Keratinocyte (primary cell): ENCODE measurements at regions not wholly inside any gene's neighbourhood (a gene's known extent, or its start where the extent isn't known, plus 50 kb on each side); places are given as distances from the start of the nearest gene placed in this dataset.

Source experiments
- DNase-seq: peaks from one replicate; pipeline ENCODE4 v3.0.0-alpha.2; 2011; ENCODE audit warnings: low read depth, missing footprints, low spot score
- FAIRE-seq: peaks from 2 replicates; lab custom pipeline; 2011; peaks lifted over from hg19 to GRCh38; lab: Jason Lieb, UNC
- H2AFZ ChIP-seq: 2 replicates; pipeline ENCODE4 v1.6.0; 2012; ENCODE audit warnings: low read length, control low read depth, inconsistent platforms; ENCODE audit not compliant: control insufficient read depth
- H3K27ac ChIP-seq: 2 replicates; pipeline ENCODE4 v1.5.1; 2011; ENCODE audit warnings: low read length; ENCODE audit not compliant: control insufficient read depth, insufficient read depth
- H3K27me3 ChIP-seq: 3 replicates; pipeline ENCODE4 v1.6.0; 2011; ENCODE audit warnings: low read length; ENCODE audit not compliant: control insufficient read depth, insufficient read depth; ENCODE audit errors: extremely low read depth
- H3K36me3 ChIP-seq, 2 experiments: 2 replicates in 1 of 2; 3 replicates in 1 of 2; pipeline ENCODE4 v1.5.1; 2011; ENCODE audit warnings: low read length in 2 of 2, mild to moderate bottlenecking in 1 of 2; ENCODE audit not compliant: control insufficient read depth in 2 of 2, insufficient read depth in 2 of 2; ENCODE audit errors: extremely low read depth in 1 of 2
- H3K4me1 ChIP-seq: 3 replicates; pipeline ENCODE4 v1.5.1; 2011; ENCODE audit warnings: low read length; ENCODE audit not compliant: control insufficient read depth, insufficient read depth; ENCODE audit errors: extremely low read depth
- H3K4me2 ChIP-seq: 3 replicates; pipeline ENCODE4 v1.6.0; 2011; ENCODE audit warnings: low read depth, low read length; ENCODE audit not compliant: control insufficient read depth, insufficient read depth; ENCODE audit errors: extremely low read depth
- H3K4me3 ChIP-seq, 3 experiments: fragments of 200-600 bp in 1 of 3; sonication (generic) in 1 of 3; 2 replicates in 2 of 3; 3 replicates in 1 of 3; pipeline ENCODE4 v1.5.1; 2011 to 2016; ENCODE audit warnings: low read length in 3 of 3, mild to moderate bottlenecking in 3 of 3, control low read depth in 2 of 3, inconsistent platforms in 1 of 3, low read depth in 1 of 3, mixed read lengths in 1 of 3, mixed run types in 1 of 3, moderate library complexity in 1 of 3; ENCODE audit not compliant: control insufficient read depth in 2 of 3, insufficient read depth in 2 of 3; ENCODE audit errors: extremely low read depth in 1 of 3
- H3K79me2 ChIP-seq: 2 replicates; pipeline ENCODE4 v1.6.0; 2012; ENCODE audit warnings: low read length; ENCODE audit not compliant: control insufficient read depth, insufficient read depth
- H3K9ac ChIP-seq: 3 replicates; pipeline ENCODE4 v1.6.0; 2011; ENCODE audit warnings: low read length; ENCODE audit not compliant: control insufficient read depth, insufficient read depth; ENCODE audit errors: extremely low read depth
- H3K9me1 ChIP-seq: 3 replicates; pipeline ENCODE4 v1.6.0; 2011; ENCODE audit warnings: low read length; ENCODE audit not compliant: control insufficient read depth, insufficient read depth; ENCODE audit errors: extremely low read depth
- H3K9me3 ChIP-seq: 2 replicates; pipeline ENCODE4 v1.5.1; 2012; ENCODE audit warnings: low read depth, low read length; ENCODE audit not compliant: control insufficient read depth
- H4K20me1 ChIP-seq: 3 replicates; pipeline ENCODE4 v1.6.0; 2011; ENCODE audit warnings: low read length; ENCODE audit not compliant: control insufficient read depth, insufficient read depth; ENCODE audit errors: extremely low read depth
- EZH2 ChIP-seq: IDR thresholded peaks from one replicate; pipeline ENCODE4 v1.6.1; 2012; ENCODE audit warnings: inconsistent platforms, mild to moderate bottlenecking, low read length, moderate library complexity
- dilution Hi-C: fragments of 300-500 bp; cut with MboI; formaldehyde crosslinking; loops from one replicate; pipeline ENCODE4 v1.7.0; 2020; ENCODE audit warnings: low sequenced_read_pairs; ENCODE audit not compliant: extremely low pct_ligation_motif_present
- TF ChIP-seq, protein P1 (sequence below), 3 experiments: IDR thresholded peaks in 1 of 3; conservative IDR thresholded peaks in 1 of 3; optimal IDR thresholded peaks in 1 of 3; 2 replicates in 2 of 3; 3 replicates in 1 of 3; pipeline versions ENCODE3 to v1.5.1; 2011; ENCODE audit warnings: low read length in 3 of 3, mild to moderate bottlenecking in 3 of 3, moderate library complexity in 2 of 3, control low read depth in 1 of 3, inconsistent platforms in 1 of 3; ENCODE audit not compliant: insufficient read depth in 2 of 3; ENCODE audit errors: extremely low read depth in 1 of 3

DNA sequence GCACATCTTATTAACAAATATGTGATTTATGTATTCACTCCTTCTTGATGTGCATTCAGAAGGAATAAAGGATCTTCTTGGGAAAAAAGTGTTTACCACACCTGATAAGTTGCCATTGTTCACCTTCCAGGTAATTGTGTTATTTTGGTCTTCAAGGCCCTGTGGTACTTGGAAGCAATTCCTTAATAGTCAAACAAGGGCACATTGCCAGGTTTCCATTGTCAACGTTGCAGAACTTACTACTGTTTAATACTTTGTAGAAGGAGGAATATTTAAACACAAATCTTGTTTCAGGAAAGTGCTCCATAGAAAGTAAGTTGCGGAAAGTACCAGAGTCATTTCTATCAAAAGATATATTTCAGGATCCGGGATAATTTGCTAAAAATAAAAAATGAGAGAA lies 129.5 kb upstream of the SGK1 start:
- H3K9me1 ChIP-seq, result no peaks in the 10 kb centered on the region
- H3K9ac ChIP-seq, result peak overlapping the region; percentile 16
- H3K4me1 ChIP-seq, result peaks cover 28% of the 10 kb centered on the region
- H4K20me1 ChIP-seq, result no peaks in the 10 kb centered on the region
- H3K4me3 ChIP-seq, result no peak overlapping the region
- no peaks in the 10 kb centered on the region for H3K9me3 ChIP-seq
- H3K27ac ChIP-seq, result peak overlapping the region; percentile 59
- no peak overlapping the region for H2AFZ ChIP-seq
- no peak for DNase-seq
- H3K4me2 ChIP-seq, result no peak overlapping the region
- TF ChIP-seq, protein P1, sequence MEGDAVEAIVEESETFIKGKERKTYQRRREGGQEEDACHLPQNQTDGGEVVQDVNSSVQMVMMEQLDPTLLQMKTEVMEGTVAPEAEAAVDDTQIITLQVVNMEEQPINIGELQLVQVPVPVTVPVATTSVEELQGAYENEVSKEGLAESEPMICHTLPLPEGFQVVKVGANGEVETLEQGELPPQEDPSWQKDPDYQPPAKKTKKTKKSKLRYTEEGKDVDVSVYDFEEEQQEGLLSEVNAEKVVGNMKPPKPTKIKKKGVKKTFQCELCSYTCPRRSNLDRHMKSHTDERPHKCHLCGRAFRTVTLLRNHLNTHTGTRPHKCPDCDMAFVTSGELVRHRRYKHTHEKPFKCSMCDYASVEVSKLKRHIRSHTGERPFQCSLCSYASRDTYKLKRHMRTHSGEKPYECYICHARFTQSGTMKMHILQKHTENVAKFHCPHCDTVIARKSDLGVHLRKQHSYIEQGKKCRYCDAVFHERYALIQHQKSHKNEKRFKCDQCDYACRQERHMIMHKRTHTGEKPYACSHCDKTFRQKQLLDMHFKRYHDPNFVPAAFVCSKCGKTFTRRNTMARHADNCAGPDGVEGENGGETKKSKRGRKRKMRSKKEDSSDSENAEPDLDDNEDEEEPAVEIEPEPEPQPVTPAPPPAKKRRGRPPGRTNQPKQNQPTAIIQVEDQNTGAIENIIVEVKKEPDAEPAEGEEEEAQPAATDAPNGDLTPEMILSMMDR (optimal IDR thresholded peaks at IDR 0.05 in 1 of 3, IDR thresholded peaks at IDR 0.05 in 1 of 3, conservative IDR thresholded peaks at IDR 0.05 in 1 of 3; ENCODE audit: extremely low read depth in 1 of 3, insufficient read depth in 2 of 3, low read length in 3 of 3), result no peak
- TF ChIP-seq EZH2, result no peak
- no peaks in the 10 kb centered on the region for H3K36me3 ChIP-seq
- H3K79me2 ChIP-seq, result no peaks in the 10 kb centered on the region
- dilution Hi-C loops, result no loop called here
- peak; percentile 57 for FAIRE-seq
- H3K27me3 ChIP-seq, result no peaks in the 10 kb centered on the region

DNA sequence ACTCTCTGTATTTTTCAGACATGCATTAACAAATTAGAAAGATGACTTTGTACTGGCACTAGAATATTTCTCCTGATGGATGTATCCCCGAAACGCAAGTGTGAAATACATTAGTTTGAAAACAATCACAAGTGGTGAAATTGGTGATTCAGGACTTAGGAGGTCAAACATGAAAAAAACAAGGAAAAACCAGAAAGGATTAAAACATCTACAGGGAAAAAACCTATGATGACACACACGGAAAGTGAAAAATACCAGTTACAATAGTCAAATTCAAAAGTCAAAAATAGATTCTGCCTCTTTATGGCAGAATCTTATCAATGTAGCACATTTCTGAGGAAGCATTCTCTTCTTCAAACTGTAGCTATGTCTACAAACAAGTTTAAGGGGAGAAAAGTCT lies 129.0 kb upstream of the SGK1 start:
- Histone ChIP-seq H3K9me3 (no peaks in the 10 kb centered on the region), H3K4me3 (no peak overlapping the region), H3K36me3 (no peaks in the 10 kb centered on the region), H3K9ac (peak overlapping the region; percentile 24), H3K79me2 (no peaks in the 10 kb centered on the region), H3K27me3 (no peaks in the 10 kb centered on the region), H3K27ac (peak overlapping the region; percentile 59), H3K4me2 (no peak overlapping the region), H3K9me1 (no peaks in the 10 kb centered on the region), H4K20me1 (no peaks in the 10 kb centered on the region), H2AFZ (no peak overlapping the region), H3K4me1 (peaks cover 27% of the 10 kb centered on the region)
- FAIRE-seq (no peak), DNase-seq (no peak)
- TF ChIP-seq EZH2, result no peak
- TF ChIP-seq, protein P1 (optimal IDR thresholded peaks at IDR 0.05 in 1 of 3, IDR thresholded peaks at IDR 0.05 in 1 of 3, conservative IDR thresholded peaks at IDR 0.05 in 1 of 3; ENCODE audit: extremely low read depth in 1 of 3, insufficient read depth in 2 of 3, low read length in 3 of 3), result no peak
- dilution Hi-C loops, result no loop called here
